GM18858 (cell line): ENCODE measurements at regions not wholly inside any gene's neighbourhood (a gene's known extent, or its start where the extent isn't known, plus 50 kb on each side); places are given as distances from the start of the nearest gene placed in this dataset.

Source experiments
- ATAC-seq: cut with Tn5 transposase; IDR thresholded peaks from one replicate; pipeline ENCODE4 v1.9.1; 2021; ENCODE audit not compliant: unreplicated experiment

DNA sequence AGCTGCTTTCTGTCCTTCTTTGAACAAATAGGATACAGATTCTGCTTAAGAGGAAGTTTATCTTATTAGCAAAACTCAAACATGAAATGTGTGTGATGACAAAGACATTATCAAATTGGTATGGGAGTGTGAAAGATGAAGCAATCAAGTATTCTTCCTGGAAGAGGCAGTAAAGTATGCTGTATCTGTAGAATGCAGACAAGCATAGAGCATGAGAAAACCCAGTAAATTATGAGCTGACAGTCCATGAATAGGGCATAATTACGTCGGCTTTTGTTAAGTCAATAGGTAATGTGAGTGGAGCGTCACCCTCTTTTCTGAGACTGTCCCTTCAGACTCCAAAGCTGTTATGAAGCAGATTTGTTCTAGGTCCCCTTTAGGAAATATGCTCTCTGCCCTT is 458.6 kb upstream of the NWD2 start:
- ATAC-seq = no peak

DNA sequence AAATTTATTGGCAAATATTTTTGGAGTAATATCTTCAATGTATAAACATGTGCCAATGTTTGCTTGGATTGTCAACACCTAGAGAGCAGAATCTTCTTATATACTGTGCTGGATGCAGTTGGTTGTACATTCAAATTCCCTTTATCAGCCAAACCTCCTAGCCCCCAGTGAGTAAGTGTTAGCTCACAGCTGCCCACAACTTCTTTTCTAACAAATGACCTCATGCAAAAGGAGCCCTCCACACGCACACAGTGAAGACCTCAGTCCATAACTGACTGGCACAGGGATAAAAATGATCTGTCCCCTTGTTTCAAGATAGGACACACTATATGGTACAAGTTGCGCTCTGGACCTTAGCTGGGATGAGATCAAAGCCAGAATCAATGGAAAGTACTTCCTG is 458.0 kb upstream of the NWD2 start:
- ATAC-seq = no peak

DNA sequence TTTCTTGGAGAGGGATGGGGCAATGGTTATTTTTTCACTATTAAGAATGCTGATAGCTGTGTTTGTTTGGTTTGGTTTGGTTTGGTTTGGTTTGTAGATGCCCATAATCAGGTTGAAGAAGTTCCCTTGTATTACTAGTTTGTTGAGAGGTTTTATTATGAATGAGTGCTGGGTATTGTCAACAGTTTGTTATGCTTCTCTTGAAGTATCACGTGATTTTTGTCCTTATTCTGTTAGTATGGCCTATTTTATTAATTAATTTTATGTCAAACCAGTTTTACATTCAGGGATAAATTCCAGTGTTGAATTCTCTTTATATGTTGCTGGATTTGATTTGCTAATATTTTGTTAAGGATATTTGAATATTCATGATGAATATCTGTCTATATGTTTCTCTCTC is 449.8 kb upstream of the NWD2 start:
- ATAC-seq = no peak

DNA sequence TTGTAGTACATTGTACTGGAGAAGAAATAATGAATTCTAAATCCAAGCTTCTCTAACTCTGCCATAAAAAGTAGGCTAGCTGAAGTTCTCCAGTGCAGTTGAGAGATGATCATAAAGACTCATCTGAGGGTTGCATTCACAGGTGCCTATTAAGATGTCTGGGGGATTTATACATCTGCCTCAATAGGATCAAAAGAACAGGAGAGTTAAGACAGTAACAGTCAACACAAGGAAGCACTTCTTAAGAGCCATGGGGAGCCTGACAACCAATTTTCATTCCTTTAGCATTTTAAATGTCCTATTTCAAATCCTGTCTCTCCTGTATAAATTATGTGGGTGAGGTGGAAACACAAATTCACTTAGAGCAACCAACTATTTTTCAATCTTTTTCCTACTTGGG is 432.4 kb upstream of the NWD2 start:
- ATAC-seq = no peak

DNA sequence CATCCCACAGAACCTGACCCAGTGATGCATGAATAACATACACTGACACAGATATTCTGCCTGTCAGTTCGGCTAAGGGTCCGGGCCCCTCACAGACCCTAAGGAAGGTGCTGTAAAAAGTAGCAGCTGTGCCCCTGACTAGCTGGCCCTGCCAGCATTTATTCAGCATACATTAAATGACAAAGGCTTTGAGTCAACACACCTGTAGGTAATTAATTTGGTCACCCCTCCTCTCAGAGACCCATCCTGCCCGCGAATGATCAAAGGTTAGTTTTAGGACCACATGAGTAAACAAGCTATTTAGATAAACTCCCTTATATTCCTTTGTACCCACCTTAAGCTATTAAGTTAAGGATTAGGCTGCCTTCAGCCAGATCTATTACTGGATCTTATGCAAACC is 429.0 kb upstream of the NWD2 start:
- ATAC-seq = no peak

DNA sequence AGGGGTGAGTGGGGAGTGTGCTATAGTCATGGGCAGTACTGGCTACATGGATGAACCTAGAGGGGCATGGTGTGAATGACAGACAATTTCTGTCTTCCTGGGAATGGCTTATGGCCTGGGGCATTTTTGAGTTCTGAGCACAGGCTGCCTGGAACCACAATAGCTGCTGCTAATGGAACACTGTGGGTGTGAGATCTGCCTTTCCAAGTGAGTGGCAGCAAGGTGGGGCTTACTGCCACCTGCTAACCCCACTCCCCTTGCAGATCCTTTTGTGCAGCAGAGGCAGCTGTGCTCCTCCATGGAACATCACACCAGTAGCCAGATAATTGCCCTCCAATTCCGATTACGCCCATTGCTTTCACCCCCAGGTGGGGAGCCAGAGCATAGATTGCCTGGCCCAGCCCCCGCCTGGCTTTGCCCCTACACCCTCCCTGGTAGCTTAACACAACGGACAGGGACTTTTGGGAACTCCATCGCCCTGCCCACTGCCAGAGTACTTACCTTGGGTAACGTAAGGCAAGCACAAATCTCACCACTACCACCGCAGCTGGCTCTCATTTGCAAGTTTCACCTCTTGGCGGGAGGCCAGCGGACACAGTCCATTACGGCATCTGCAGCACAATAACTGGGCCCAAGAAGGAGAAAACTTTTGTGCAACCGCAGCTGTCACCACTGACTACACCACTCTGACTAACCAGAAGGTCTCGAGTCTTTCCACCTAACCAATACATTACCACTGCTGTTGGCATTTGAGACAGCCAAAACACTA is 421.2 kb upstream of the NWD2 start:
- ATAC-seq = no peak

DNA sequence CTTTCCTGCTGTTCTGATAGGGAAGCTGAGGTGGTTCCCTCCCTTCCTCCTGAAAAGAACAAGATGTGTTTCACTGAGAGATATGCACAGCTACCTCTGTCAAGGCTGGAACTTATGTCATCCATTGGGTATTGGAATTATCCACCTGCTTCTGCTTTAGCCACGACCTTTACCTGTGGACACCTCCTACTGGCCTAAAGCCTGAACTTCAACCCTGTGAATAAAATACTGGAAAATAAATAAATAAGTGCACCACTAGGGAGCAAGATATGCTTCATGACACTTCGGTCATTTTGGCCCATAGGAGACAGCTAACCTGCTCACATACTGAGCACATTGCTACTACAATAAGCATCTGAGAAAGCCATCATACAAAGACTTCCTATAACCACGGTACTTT is 419.9 kb upstream of the NWD2 start:
- ATAC-seq = no peak

DNA sequence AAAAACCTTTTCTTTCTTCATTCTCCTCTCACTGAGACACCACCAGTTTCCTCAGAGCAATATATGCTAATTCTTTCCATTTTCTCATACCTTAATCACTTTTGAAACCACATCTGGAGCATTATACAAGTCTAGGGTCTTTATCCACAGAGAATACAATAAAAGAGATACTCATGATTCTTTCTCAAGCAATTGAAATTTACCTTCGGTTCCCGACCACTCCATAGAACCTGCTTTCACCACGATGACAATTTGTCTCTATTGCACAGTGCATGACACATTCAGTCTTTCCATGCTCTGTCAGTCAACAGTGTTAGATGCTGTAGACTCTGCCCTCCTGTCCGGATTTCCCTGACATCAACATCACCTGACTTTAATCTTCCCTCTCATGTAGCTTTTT is 409.3 kb upstream of the NWD2 start:
- peak; percentile 48 for ATAC-seq

DNA sequence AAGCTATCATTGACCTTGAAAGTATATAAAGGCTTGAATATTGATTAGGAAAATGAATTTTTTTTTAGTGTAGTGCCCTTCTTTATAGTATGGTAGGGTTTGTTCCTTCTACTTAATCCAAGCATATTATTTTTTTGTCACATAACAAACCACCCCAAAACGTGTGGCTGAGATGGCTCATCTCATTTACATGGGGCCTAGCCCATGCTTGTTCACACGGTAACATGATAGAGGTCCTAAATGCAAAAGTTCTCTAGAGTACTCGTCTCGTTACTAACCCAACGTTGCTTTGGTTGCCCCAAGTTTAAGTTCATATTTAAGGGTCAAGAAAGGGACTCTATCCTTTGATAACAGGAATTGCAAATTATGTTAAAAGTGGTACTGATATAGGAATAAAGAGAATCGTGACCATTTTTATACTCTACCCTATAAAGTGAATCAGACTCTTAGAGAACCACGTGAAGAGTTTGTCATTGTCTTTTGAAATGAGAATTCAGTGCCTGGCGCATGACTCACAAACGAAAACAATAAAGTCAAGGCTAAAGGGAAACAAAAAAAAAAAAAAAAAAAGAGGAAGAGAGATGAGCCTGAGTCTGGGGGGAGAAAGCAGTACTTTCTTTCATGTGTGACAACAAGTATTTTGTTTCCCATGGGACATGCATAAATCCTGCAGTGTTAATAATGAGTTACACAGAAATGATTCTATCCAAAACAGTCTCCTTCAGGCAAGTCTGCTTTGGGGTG is 402.8 kb upstream of the NWD2 start:
- peak; percentile 64 for ATAC-seq

DNA sequence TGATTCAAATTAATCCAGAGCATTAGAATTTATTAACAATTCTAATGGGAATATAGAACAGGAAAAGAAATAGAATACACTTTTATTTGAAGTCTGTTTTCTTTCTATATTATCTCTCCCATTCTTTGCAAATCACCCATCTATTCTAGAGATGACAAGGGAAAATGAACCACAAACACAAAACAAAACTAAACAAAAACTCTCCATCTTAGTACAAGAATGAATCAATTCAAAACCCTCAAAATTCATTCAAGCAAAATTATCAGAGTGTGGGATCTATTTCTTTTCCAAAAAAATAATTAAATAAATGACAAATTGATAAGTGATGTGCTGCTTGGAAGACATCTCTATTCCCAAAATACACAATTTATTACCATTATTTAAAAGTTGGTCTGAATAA is 400.1 kb upstream of the NWD2 start:
- ATAC-seq = no peak

DNA sequence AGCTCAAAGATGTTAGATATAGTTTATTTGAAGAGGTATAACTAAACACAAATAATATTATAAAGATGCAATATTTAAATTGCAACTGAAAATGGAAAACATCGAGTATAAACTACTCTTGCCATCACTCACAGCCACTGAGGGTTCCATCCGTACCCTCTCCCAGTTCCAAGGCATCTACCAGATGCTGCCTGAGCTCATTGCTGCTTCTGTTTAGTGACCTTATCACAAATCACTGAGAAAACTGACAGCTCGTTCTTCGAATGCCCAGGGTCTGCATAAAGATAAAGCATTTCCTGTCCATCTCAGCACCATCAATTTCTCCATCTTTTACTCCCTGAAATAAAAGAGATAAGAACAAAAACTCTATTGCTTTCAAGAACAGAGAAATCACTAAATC is 391.7 kb upstream of the NWD2 start:
- no peak for ATAC-seq

DNA sequence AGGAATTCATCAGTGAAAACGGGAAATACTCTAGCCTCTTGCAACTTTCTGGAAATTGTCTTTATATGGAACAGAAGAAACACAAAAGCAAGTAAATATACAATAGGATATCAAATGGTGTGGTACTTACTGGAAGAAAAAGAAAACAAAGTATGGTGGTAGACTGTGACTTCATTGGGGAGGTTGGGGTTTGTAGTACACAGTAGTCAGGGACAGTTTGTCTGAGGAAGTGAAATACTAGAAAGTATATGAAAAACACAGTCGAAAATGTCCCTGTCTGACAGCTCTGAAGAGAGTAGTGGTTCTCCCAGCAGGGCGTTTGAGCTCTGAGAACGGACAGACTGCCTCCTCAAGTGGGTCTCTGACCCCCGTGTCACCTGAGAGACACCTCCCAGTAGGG is 390.0 kb upstream of the NWD2 start:
- ATAC-seq = peak; percentile 86

DNA sequence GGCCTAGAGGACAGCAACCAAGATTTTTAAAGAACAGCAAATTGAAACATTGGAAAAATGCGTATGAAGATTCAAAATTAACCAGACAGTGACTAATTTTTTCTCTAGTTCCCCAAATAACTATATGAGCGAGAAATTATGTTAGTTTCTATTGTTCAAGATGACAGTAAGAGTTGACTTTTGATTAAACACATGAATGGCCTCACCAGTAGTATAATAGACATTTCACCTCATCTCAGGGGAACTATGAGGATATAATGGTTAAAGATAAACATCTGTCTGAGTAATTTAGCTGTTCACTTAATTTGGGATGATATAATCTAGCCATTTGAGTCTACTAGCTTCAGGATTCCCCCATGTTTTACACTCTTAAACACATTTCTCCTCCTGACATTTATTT is 380.9 kb upstream of the NWD2 start:
- no peak for ATAC-seq

DNA sequence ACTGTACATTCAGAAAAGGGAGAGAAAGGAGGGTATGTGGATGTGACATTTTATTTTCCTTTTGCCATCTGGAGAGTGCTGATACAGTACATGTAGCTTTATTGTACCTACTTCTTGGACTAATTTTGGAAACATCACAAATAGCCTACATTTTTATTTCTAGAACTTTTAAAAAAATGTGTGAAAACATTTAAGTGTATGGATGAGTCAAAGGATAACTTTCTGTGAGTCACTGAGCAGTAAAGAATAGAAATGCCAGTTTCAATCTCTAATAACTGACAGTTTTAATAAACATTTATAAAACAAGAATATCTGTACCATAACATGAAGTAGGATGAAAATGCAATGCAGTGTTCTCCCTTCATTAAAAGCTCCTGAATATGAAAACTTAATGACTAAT is 374.4 kb upstream of the NWD2 start:
- peak; percentile 54 for ATAC-seq

DNA sequence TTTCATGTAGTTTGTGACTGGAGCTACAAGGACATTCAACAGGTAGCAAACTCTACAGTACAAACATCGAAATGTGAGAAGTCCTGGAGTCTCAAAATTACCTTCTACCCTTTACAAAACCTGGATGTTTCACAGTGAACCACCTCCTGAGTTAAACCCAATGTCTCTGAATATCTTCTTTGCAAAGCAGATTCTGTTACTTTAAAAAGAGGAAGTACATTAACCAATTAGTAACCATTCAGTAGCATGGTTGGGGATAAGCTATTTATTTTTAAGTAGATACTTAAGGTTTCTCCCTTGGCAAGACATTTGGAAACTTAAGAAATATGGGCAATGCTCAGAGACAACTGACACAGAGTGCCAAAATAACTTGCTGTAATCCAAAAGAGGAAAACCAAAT is 371.9 kb upstream of the NWD2 start:
- no peak for ATAC-seq

DNA sequence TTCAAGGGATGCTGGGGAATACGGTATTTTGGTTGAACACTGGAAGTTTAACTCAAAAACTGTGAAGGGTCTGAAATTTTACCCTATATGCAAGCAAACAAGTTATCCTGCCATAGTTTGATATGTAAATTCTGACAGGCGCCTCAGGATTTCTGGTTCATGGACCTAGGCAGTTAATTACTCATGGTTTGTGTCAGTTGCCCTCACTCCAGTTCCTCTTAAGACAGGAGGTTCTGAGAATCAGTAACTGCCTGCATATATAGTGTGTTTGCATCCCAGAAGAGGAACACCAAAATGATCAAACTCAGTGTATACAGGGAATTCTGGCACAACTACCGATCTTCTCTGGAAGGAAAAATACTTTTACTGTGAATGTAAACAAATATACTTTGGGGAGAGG is 360.4 kb upstream of the NWD2 start:
- no peak for ATAC-seq

DNA sequence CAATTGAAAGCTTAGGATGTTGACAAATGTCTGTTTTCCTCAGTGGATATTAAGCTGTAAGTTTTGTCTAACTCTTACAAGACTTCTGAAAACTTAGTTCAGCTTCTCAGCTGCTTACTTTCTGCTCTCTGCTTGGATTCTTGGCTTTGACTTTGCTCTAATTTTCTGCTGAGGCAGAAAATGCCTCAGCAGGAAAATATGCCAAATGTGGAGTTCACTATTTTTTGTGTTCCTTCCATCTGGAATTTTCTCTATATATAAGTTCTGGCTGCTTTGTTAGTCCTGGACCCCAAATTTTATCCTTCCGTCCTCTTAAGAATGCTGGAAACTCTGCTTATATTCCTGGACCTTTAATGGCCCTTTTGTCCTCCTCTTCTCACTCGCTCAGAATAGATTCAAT is 352.6 kb upstream of the NWD2 start:
- ATAC-seq = no peak

DNA sequence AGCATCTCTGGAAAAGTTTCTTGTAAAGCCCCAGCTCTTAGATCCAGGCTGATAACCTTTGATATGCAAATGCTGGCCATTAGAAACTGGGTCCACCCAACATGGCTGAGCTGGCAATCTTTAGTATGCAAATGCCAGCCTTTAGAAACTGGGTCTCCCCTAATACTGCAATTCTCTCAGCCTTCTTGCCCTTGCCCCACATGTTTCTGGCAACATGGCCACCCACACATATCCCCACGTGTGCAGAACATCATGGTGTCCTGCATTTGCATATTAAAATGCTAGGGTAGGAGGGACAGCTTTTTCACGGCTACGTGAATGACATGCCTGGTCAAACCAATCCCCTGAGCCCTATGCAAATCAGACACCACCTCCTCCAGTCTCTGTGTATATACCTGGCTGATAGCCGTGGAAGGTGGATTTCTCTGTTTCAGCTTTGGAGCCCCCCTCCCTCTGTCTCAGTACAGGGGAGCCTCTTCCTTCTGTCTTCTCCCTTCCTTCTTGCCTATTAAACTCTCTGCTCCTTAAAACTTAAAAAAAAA is 344.0 kb upstream of the NWD2 start:
- ATAC-seq = no peak

DNA sequence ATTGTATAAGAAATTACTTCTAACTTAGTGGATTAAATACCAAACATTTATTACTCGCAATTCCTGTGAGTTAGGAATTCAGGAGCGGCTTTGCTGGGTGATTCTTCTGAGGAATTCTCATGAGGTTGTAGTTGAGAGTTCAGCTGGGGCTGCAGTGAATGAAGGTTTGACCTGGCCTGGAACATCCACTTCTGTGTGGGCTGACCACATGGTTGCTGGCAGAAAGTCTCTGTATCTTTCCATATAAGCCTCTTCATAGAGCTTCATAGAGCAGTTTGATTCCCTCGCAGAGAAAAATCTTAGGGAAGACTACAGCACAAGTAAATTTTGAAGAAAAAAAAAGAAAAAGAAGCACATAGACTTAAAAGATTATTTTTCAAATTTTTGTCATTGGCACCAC is 339.7 kb upstream of the NWD2 start:
- no peak for ATAC-seq

DNA sequence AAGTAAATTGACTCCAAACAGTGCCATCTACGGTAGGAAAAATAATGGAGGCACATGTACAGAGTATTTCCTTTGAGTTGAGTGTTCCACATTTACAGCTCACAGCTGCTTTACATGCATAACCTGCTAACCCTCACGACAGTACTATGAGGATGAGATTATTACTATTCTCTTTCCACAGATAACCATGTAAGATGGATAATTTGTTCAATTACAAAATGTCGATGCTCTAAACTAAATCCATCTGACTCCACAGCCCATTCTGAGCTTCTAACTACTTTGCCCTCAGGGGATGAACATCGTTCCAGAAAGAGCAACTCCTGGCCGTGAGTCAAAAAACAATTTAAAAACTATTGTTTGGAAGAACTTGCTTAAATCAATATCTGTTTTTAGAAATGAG is 330.4 kb upstream of the NWD2 start:
- no peak for ATAC-seq

DNA sequence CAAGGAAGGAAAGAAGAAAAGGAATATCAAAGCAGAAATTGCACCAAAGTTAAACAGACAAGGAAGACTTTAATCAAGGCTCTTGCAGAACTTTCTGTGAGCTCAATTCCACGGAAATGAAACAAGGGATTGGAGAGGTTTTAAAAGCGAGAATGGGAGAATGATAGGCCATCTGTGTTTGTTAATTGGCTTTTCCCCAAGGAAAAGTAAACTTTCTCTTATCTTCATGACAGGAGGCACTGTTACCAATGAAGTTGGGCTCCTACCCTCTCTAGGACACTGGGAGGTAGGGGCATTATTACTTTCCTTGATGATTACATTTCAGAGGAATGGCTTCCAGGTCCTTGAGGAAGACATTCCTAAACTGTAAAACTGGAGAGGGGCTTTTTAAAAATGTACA is 328.8 kb upstream of the NWD2 start:
- ATAC-seq = no peak

DNA sequence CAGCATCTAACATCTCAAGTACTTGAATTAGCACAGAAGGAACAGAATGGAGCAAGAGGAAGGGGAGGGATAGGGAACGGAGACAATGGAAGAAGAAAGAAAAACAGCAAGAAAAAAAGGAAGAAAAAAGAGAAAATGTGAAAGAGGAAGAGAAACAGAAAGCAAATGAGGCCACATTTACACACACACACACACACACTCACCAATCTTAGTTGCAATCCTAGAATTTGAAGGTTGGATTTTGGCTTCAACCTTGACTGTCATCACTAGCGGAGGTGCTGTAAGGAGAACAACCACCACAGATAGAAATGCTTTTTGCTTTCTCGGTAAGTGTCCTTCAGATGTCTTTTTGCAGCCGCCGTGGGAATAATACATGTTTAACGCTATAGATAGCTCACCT is 327.1 kb upstream of the NWD2 start:
- ATAC-seq = no peak

DNA sequence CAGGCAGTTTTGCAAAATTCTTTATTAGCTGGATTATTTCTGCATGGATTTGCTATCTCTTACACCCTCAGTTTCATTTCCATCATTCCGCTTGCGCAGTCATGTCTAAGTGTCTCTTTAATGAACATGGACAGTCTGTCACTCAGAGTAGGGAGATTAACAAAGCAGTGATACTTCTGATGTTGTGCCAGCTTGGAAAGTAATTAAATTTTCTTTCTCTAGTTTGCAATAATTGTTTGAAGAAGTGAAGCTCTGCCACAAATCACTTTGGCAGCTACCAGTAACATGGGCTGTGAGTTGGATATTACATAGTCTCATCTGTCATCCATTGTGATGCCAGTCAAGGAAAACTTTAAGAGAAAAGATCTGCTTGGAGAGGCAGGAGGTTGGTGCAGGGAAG is 324.8 kb upstream of the NWD2 start:
- no peak for ATAC-seq
